ENCODE measurements at regions not wholly inside any gene's neighbourhood (a gene's known extent, or its start where the extent isn't known, plus 50 kb on each side); places are given as distances from the start of the nearest gene placed in this dataset.
"Not testable (repeated sequence)": the region's sequence is repeated elsewhere in the genome, so short reads cannot be mapped to it uniquely, and the experiment has no call there.

GRCh38 chr7:76716551-76716950 is 89.5 kb upstream of the POMZP3 start:
- not testable (repeated sequence) for TF ChIP-seq CTCF (IDR thresholded peaks at IDR 0.05); POLR2AphosphoS5 (IDR thresholded peaks at IDR 0.05; ENCODE audit: insufficient read depth in 1 of 2, low read depth in 1 of 2)
